ENCODE measurements at regions not wholly inside any gene's neighbourhood (a gene's known extent, or its start where the extent isn't known, plus 50 kb on each side); places are given as distances from the start of the nearest gene placed in this dataset.

DNA sequence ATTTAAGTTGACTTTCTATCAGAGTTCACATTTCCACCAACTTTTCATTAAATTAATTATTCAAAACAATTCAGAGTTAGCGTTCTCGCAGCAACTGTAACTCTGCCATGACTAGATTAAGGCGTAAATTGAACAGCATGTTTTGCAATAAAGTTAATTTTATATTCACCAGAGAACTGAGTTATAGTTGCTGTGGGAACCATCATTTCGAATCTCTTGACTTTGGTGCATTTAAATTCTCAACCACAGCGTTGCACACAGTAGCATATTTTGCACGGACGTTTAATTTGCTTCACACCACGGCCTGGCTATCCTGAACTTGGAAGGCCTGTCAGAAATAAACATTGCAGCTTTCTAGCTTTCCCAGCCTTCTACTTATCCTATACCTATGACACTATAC is 144.3 kb upstream of the WWC1 start:
- no peak for TF ChIP-seq EZH2 (IDR thresholded peaks at IDR 0.05; ENCODE audit: insufficient read depth, poor library complexity, severe bottlenecking)
- TF ChIP-seq EZH2phosphoT487 (IDR thresholded peaks at IDR 0.05; ENCODE audit: insufficient read depth, low read depth) = no peak
